Transverse colon (tissue), 4 donors: ENCODE measurements at regions not wholly inside any gene's neighbourhood (a gene's known extent, or its start where the extent isn't known, plus 50 kb on each side); places are given as distances from the start of the nearest gene placed in this dataset.

Experiments used
- POLR2AphosphoS5 ChIP-seq, 3 donors: sonication (generic); formaldehyde crosslinking; IDR thresholded peaks; one replicate each; pipeline ENCODE4 v1.6.1; 2016; ENCODE audit warnings: antibody characterized with exemption in 3 of 3
- TF ChIP-seq, protein P1 (sequence below), 5 experiments: fragments of 200-600 bp in 3 of 5; fragments of 450-650 bp in 2 of 5; sonication (generic) in 3 of 5; IDR thresholded peaks; 1 replicate in 2 of 5; 2 replicates in 3 of 5; pipeline ENCODE4 v1.5.1; 2016 to 2017; ENCODE audit warnings: antibody characterized with exemption in 5 of 5, inconsistent platforms in 3 of 5, mild to moderate bottlenecking in 2 of 5, moderate library complexity in 1 of 5

DNA sequence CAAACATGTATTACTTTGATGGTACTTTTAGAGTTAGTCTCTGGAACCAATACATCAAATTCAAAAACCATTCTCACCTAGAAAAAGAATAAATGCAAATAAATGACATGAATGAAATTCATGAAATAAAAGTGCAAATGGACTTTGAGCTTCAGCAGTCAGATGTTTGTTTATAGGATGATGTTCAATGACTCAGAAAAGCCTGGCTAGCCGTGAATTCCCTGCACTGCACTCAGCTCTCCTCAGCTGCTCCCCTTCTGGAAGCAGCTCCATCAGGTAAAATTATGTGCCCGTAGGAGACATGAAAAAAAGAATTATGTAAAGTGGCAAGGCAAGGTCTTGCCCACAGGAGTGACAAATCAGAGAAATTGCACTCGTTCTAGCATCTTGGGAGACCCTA lies 390.6 kb downstream of the GPM6A start:
- TF ChIP-seq, protein P1, sequence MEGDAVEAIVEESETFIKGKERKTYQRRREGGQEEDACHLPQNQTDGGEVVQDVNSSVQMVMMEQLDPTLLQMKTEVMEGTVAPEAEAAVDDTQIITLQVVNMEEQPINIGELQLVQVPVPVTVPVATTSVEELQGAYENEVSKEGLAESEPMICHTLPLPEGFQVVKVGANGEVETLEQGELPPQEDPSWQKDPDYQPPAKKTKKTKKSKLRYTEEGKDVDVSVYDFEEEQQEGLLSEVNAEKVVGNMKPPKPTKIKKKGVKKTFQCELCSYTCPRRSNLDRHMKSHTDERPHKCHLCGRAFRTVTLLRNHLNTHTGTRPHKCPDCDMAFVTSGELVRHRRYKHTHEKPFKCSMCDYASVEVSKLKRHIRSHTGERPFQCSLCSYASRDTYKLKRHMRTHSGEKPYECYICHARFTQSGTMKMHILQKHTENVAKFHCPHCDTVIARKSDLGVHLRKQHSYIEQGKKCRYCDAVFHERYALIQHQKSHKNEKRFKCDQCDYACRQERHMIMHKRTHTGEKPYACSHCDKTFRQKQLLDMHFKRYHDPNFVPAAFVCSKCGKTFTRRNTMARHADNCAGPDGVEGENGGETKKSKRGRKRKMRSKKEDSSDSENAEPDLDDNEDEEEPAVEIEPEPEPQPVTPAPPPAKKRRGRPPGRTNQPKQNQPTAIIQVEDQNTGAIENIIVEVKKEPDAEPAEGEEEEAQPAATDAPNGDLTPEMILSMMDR (IDR thresholded peaks at IDR 0.05): no peak
- TF ChIP-seq POLR2AphosphoS5 (IDR thresholded peaks at IDR 0.05): no peak
